HT1080 (cell line): ENCODE measurements at regions not wholly inside any gene's neighbourhood (a gene's known extent, or its start where the extent isn't known, plus 50 kb on each side); places are given as distances from the start of the nearest gene placed in this dataset. TPM values are rescaled to one million over a fixed set of nuclear protein-coding genes. Genes with fewer than 3 reads are reported as not detected.

Experiments used
- small RNA-seq: library from RNA; depleted of rRNA; stranded (forward); fragments of <200 nt; gene quantifications from one replicate; pipeline ENCODE3, GENCODE V24; 2014

Small RNAs in the stretch of these regions (small RNA-seq; reads per million reads assigned to genes)
- not detected for gene RF00017
- not detected for gene RNU4-90P
